T-helper 1 cell treated with Interleukin-12 subunit alpha and Interleukin-12 subunit beta and Interleukin-4 antibody, amounts not matched to agents 30 μg/mL and 1 μg/mL, for 36 hours (primary cell): ENCODE measurements at regions not wholly inside any gene's neighbourhood (a gene's known extent, or its start where the extent isn't known, plus 50 kb on each side); places are given as distances from the start of the nearest gene placed in this dataset.

Source experiments
- H3K27ac Mint-ChIP-seq: one replicate; pipeline ENCODE4 v1.8.0; 2021; ENCODE audit warnings: mild to moderate bottlenecking, mixed read lengths
- H3K27me3 Mint-ChIP-seq: one replicate; pipeline ENCODE4 v1.8.0; 2021; ENCODE audit warnings: low read depth, mixed read lengths
- H3K36me3 Mint-ChIP-seq: one replicate; pipeline ENCODE4 v1.8.0; 2021; ENCODE audit warnings: low read depth, mixed read lengths
- H3K4me1 Mint-ChIP-seq: one replicate; pipeline ENCODE4 v1.8.0; 2021; ENCODE audit warnings: low read depth, mixed read lengths
- H3K4me3 Mint-ChIP-seq: one replicate; pipeline ENCODE4 v1.8.0; 2021; ENCODE audit warnings: mild to moderate bottlenecking, moderate library complexity, mixed read lengths
- H3K9me3 Mint-ChIP-seq: one replicate; pipeline ENCODE4 v1.8.0; 2021; ENCODE audit warnings: mixed read lengths

GRCh38 chr2:12047761-12048160 lies 301.3 kb downstream of the LPIN1 start:
- H3K27me3 Mint-ChIP-seq: peaks cover 20% of the 10 kb centered on the region
- H3K4me1 Mint-ChIP-seq: peaks cover 4% of the 10 kb centered on the region
- no peaks in the 10 kb centered on the region for H3K9me3 Mint-ChIP-seq
- H3K4me3 Mint-ChIP-seq: no peak overlapping the region
- H3K27ac Mint-ChIP-seq: no peak overlapping the region
- no peaks in the 10 kb centered on the region for H3K36me3 Mint-ChIP-seq

GRCh38 chr2:12048550-12048949 lies 302.1 kb downstream of the LPIN1 start:
- peaks cover under 1% of the 10 kb centered on the region for H3K9me3 Mint-ChIP-seq
- H3K36me3 Mint-ChIP-seq: no peaks in the 10 kb centered on the region
- H3K27me3 Mint-ChIP-seq: peaks cover 19% of the 10 kb centered on the region
- H3K27ac Mint-ChIP-seq: no peak overlapping the region
- no peak overlapping the region for H3K4me3 Mint-ChIP-seq
- peaks cover 4% of the 10 kb centered on the region for H3K4me1 Mint-ChIP-seq

GRCh38 chr2:12050396-12050795 lies 304.0 kb downstream of the LPIN1 start:
- no peak overlapping the region for H3K27ac Mint-ChIP-seq
- H3K4me1 Mint-ChIP-seq: no peaks in the 10 kb centered on the region
- H3K36me3 Mint-ChIP-seq: no peaks in the 10 kb centered on the region
- H3K9me3 Mint-ChIP-seq: peaks cover 7% of the 10 kb centered on the region
- no peak overlapping the region for H3K4me3 Mint-ChIP-seq
- peaks cover 18% of the 10 kb centered on the region for H3K27me3 Mint-ChIP-seq

- no peaks in the 10 kb centered on the region for H3K36me3 Mint-ChIP-seq
- H3K4me3 Mint-ChIP-seq: no peak overlapping the region
- H3K4me1 Mint-ChIP-seq: no peaks in the 10 kb centered on the region
- H3K27ac Mint-ChIP-seq: no peak overlapping the region
- peaks cover 15% of the 10 kb centered on the region for H3K27me3 Mint-ChIP-seq
- H3K9me3 Mint-ChIP-seq: peaks cover 7% of the 10 kb centered on the region
Measured at GRCh38 chr2:12051831-12052230, 305.4 kb downstream of the LPIN1 start.

GRCh38 chr2:12052796-12053195 lies 306.4 kb downstream of the LPIN1 start:
- no peak overlapping the region for H3K4me3 Mint-ChIP-seq
- no peaks in the 10 kb centered on the region for H3K36me3 Mint-ChIP-seq
- no peaks in the 10 kb centered on the region for H3K4me1 Mint-ChIP-seq
- H3K27ac Mint-ChIP-seq: no peak overlapping the region
- H3K9me3 Mint-ChIP-seq: peaks cover 7% of the 10 kb centered on the region
- peaks cover 15% of the 10 kb centered on the region for H3K27me3 Mint-ChIP-seq

GRCh38 chr2:12054956-12055618 lies 308.7 kb downstream of the LPIN1 start:
- no peak overlapping the region for H3K4me3 Mint-ChIP-seq
- H3K27ac Mint-ChIP-seq: no peak overlapping the region
- no peaks in the 10 kb centered on the region for H3K36me3 Mint-ChIP-seq
- peaks cover 7% of the 10 kb centered on the region for H3K9me3 Mint-ChIP-seq
- peaks cover 22% of the 10 kb centered on the region for H3K27me3 Mint-ChIP-seq
- H3K4me1 Mint-ChIP-seq: no peaks in the 10 kb centered on the region

- H3K4me1 Mint-ChIP-seq: no peaks in the 10 kb centered on the region
Measured at GRCh38 chr2:12057436-12058166, 311.2 kb downstream of the LPIN1 start.

GRCh38 chr2:12059616-12060441 lies 313.4 kb downstream of the LPIN1 start:
- Mint-ChIP-seq H3K36me3 (no peaks in the 10 kb centered on the region), H3K27ac (no peak overlapping the region), H3K9me3 (no peaks in the 10 kb centered on the region), H3K4me3 (no peak overlapping the region), H3K4me1 (peaks cover 3% of the 10 kb centered on the region), H3K27me3 (peaks cover 25% of the 10 kb centered on the region)

More at GRCh38 chr2:12057436-12058166, 311.2 kb downstream of the LPIN1 start:
- peaks cover 30% of the 10 kb centered on the region for H3K27me3 Mint-ChIP-seq
- no peaks in the 10 kb centered on the region for H3K36me3 Mint-ChIP-seq
- no peak overlapping the region for H3K27ac Mint-ChIP-seq
- peaks cover 7% of the 10 kb centered on the region for H3K9me3 Mint-ChIP-seq
- H3K4me3 Mint-ChIP-seq: no peak overlapping the region

- no peak overlapping the region for H3K4me3 Mint-ChIP-seq
- H3K4me1 Mint-ChIP-seq: peaks cover 3% of the 10 kb centered on the region
- no peak overlapping the region for H3K27ac Mint-ChIP-seq
- H3K27me3 Mint-ChIP-seq: peaks cover 25% of the 10 kb centered on the region
- H3K36me3 Mint-ChIP-seq: no peaks in the 10 kb centered on the region
- H3K9me3 Mint-ChIP-seq: no peaks in the 10 kb centered on the region
Measured at GRCh38 chr2:12060886-12061285, 314.5 kb downstream of the LPIN1 start.

- Mint-ChIP-seq H3K27me3 (peaks cover 25% of the 10 kb centered on the region), H3K27ac (no peak overlapping the region), H3K9me3 (no peaks in the 10 kb centered on the region), H3K4me3 (no peak overlapping the region), H3K4me1 (peaks cover 3% of the 10 kb centered on the region), H3K36me3 (no peaks in the 10 kb centered on the region)
Measured at GRCh38 chr2:12061286-12062052, 315.0 kb downstream of the LPIN1 start.

GRCh38 chr2:12062053-12062395 lies 315.6 kb downstream of the LPIN1 start:
- Mint-ChIP-seq H3K27me3 (peaks cover 25% of the 10 kb centered on the region), H3K27ac (no peak overlapping the region), H3K4me3 (no peak overlapping the region), H3K4me1 (peaks cover 3% of the 10 kb centered on the region), H3K36me3 (no peaks in the 10 kb centered on the region), H3K9me3 (no peaks in the 10 kb centered on the region)

- H3K9me3 Mint-ChIP-seq: no peaks in the 10 kb centered on the region
- no peak overlapping the region for H3K27ac Mint-ChIP-seq
- peaks cover 3% of the 10 kb centered on the region for H3K4me1 Mint-ChIP-seq
- peaks cover 25% of the 10 kb centered on the region for H3K27me3 Mint-ChIP-seq
- H3K36me3 Mint-ChIP-seq: no peaks in the 10 kb centered on the region
- H3K4me3 Mint-ChIP-seq: no peak overlapping the region
Measured at GRCh38 chr2:12063210-12063609, 316.8 kb downstream of the LPIN1 start.

- peaks cover 3% of the 10 kb centered on the region for H3K4me1 Mint-ChIP-seq
- H3K27me3 Mint-ChIP-seq: peaks cover 20% of the 10 kb centered on the region
- H3K4me3 Mint-ChIP-seq: no peak overlapping the region
- H3K27ac Mint-ChIP-seq: no peak overlapping the region
- no peaks in the 10 kb centered on the region for H3K36me3 Mint-ChIP-seq
- no peaks in the 10 kb centered on the region for H3K9me3 Mint-ChIP-seq
Measured at GRCh38 chr2:12064153-12064552, 317.7 kb downstream of the LPIN1 start.

- Mint-ChIP-seq H3K27ac (no peak overlapping the region), H3K4me1 (peaks cover 3% of the 10 kb centered on the region), H3K4me3 (no peak overlapping the region), H3K9me3 (no peaks in the 10 kb centered on the region), H3K27me3 (peaks cover 9% of the 10 kb centered on the region), H3K36me3 (no peaks in the 10 kb centered on the region)
Measured at GRCh38 chr2:12066116-12066515, 319.7 kb downstream of the LPIN1 start.
